Activated CD4-positive, alpha-beta T cell treated with anti-CD3 and anti-CD28 coated beads for 24 hours (primary cell): ENCODE measurements at regions not wholly inside any gene's neighbourhood (a gene's known extent, or its start where the extent isn't known, plus 50 kb on each side); places are given as distances from the start of the nearest gene placed in this dataset.

Source experiments
- DNase-seq, 2 donors: peaks; one replicate each; pipeline ENCODE4 v3.0.0-alpha.2; 2020; ENCODE audit warnings: low read depth in 2 of 2

DNA sequence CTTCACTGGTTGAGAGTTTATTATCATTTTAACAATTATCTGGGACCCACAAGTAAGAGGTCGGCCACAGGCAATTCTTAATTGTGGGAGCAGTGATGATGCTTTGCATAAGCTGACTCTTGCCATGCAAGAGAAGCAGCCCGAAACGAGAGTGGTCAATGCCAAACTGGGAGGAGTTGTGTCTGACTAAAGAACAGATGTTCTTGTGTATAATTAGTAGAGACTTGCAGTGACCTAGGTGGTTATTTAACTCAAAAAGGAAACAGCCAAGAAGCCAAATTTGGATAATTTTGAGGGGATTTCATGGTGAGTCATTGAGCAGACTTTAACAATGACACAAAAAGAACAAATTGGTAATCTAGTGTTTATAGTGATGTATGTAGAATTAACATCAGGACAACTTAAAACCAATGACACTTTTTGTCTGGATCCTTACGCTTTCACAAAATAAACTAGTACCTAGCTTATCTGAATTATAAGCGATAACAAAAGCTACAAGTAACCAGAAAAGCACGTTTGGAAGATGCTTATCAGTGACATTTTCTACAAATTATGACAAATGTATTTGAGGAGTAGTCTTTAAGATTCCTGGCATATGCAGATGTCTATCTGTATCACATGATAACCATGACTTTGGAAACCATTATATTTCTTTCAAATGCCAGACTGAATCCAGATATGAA lies 184.7 kb upstream of the DLGAP1 start:
- no peak for DNase-seq

DNA sequence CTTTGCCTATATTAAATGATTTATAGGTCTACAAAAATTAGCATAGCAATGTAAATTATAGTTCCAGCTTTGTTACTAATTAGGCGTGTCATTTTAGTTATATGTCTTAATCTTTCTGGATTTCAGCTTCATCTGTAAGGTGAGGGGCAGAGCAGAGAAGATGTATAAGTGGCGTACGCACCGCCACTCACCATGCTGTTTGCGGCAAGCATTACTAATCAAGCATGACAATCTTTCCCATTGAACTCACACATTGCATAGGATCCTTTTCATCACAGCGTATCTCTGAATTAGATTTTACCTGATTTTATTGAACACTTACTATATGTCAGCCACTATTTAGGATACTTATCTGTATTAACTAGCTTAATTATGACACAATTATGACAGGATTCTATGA lies 183.6 kb upstream of the DLGAP1 start:
- DNase-seq: no peak

DNA sequence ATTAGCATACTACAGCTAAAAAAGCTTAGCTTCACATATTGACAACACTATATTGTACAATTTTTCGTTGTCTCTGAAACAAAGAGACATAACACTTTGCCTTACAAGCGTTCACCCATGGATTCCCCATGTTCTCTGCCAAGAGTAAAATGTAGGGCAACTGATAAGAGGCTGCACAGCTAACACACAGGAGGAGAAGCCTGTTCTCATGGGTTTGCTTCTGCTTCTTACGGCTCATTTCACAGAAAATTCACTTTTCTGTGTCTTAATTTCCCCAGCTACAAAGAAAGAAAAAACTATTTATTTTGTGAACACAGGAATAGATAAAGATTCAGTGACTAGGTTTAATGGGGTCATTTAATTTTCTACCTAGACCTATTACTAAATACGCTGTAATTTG lies 182.8 kb upstream of the DLGAP1 start:
- DNase-seq: no peak

DNA sequence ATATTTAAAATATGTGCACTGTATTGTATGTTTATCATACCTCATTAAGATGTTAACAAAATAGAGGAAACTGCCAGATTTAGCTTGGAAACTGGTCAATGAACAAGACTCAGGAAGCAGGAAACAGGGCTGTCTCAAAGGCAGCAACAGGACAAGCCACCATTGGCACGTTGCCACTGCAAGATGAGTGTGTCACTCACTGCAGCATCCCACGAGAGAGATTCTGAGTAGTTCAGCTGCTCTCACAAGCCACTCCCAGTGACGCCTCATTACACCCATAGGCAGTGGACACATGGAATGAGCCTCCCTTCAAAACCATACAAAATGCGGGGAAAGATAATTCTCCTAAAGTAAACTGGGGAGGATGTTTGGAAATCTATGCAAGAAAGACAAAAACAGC lies 181.9 kb upstream of the DLGAP1 start:
- DNase-seq: no peak

DNA sequence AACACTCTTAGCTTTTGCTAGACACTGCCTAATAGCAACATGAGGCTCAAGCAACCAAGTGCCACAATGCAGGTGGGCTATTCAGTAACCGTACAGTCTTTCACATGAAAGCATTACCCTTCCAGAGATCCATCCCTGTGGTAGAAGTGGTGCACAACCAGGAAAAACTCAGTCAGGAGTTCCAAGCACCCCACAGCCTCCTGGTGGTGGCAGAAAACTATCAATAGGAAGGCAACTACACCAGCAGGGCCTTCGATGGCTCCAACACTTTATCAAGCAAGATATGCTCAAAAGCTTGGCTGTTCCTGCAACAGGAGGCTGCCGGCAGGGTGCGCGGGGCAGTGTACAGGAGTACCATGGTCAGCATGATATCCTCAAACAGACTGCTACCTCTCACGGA lies 176.1 kb upstream of the DLGAP1 start:
- DNase-seq: no peak

DNA sequence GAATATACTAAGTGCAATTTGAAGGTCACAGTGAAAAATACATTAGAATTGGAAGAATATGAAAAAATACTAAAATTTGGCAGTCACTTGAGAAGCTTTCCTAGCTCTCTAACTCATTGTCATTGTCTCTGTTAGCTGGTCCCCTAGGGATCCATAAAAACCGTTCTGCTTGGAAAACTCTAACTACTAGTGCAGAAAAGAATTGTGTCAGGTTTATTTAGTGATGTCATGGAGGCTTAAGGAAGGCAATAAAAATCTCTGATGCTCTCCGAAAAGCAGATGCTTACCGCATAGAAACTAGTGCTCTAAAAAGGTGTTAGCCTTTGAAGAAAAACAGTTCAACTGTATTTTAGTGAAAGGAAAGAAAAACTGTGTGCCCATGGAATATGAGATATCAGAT lies 150.1 kb upstream of the DLGAP1 start:
- no peak for DNase-seq

DNA sequence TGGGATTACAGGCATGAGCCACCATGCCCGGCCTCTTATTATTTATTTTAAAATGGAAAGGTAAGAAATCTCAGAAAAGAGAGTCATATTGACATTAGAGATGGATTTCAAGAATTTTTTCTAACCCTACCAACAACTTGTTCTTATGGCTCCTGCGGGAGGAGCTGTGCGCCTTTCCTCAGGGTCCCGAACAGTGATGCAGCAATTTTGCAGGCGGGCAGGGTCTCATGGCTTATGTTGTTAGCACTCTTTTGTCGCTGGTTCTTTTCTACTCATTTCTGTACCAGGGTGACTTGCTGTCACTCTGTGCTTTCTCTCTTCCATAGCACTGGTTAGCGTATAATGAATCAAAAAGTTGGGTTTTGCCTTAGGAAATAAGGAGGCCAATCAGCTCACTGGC lies 148.8 kb upstream of the DLGAP1 start:
- no peak for DNase-seq

DNA sequence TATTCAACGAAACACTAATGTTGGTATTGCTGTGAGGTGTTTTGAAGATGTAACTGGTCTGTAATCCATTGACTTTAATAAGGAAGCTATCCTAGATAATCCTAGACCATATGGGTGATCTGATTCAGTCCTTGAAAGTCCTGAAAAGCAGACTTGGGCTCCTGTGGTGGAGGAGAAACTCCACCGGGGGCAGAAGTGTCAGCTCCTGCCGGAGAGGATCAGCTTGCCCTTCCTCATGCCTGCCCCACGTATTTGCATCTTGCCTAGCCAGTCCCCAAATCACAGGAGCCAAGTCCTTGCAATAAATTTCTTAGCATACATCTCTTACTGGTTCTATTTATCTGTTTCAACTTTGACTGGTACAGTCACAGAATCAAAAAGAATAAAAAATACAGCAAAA lies 144.2 kb upstream of the DLGAP1 start:
- no peak for DNase-seq

DNA sequence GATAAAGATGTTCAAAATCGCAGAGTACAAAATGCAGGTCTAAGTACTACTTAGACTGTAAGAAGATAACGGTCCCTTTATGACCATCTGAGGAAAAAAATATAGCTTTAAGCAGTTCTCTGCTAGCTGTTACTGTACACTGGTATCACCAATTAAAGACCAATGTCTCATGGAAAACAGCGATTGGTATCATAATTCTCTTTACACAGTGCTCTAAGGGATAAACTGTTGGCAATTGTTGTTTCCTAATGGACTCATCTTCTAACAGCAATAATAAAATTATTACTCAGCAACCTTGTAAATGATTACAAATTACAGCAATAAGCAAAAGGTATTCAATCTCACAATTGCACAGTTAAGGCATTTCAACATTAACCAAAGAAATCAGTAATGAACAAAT lies 142.2 kb upstream of the DLGAP1 start:
- DNase-seq: no peak

DNA sequence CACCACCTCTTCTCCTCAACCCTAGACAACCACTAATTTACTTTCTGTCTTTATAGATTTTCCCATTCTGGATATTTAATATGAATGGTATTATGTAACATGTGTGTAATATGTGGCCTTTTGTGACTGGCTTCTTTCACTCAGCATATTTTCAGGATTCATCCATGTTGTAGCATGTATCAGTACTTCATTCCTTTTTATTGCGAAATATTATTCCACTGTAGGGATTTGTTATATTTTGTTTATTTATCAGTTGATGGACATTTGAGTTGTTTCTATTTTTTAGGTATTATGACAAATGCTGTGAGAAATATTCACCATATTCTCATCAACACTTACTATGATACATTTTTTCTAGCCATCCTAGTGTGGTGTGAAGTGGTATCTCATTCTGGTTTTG lies 138.8 kb upstream of the DLGAP1 start:
- no peak for DNase-seq

DNA sequence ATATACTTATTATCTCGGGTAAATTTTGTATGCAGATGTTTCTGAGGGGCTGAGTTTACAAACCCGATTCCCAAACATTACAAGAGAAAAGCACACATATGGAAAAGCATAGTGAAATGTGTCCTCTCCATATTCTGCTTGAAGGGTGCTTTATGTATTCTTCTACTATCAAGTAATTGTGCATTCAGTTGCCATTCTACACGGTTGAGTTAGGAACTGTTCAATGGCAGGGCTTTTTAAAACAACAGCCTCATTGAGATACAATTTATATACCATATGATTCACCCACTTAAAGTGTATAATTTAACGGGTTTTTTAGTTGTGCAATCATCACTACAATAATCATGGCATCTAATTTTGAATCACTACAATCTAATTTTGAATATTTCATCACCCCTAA lies 138.4 kb upstream of the DLGAP1 start:
- DNase-seq: no peak

DNA sequence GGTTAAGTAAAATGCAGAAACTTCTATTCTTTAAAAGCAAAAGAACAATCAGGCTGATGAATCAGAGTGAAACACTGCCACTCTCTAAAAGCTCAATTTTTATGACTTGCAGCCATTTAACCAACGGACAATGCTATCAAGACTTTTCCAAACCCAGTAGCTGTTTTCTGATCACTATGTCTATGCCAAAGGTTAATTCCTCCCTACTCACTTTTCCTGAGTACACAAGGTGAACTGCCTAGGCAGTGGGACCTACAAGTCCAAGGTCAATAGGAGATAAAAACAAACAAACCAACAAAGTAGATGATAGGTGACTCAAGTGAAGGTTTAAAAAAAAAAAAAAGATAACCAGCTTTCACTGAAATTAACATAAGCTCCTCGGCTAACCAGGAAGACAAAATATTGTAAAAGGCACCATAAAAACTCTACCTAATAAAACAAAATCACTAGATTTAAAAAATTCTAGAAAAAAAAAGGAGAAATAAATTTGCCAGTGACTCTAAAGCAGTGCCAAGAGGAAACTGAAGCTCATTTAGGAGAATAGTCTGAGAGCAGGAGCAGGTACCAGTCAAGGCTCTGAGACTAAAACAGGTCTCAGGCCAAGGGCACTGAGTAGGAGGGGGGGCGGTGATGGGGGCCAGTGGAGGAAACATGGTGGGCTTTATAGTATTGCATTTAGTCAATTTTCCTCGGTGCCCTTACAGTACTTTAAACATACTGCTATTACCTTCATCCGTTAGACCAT lies 134.1 kb upstream of the DLGAP1 start:
- no peak for DNase-seq

DNA sequence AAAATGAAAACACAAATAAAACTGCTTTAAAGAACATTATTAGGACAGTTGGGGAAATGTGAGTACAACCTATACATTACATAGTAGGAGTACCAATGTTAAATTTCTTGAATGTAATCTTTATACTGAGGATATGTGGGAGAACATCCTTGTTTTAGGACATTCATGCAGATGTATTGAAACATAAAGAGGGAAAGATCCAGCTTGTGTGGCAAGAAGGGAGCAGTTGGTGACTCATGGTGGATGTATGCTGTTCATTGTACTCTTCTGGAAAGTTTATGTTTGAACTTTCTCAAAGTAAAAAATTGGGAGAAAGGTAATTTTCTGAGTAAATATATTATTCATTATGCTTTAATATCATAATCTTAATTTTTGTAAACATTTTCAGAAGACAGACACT lies 132.1 kb upstream of the DLGAP1 start:
- no peak for DNase-seq

DNA sequence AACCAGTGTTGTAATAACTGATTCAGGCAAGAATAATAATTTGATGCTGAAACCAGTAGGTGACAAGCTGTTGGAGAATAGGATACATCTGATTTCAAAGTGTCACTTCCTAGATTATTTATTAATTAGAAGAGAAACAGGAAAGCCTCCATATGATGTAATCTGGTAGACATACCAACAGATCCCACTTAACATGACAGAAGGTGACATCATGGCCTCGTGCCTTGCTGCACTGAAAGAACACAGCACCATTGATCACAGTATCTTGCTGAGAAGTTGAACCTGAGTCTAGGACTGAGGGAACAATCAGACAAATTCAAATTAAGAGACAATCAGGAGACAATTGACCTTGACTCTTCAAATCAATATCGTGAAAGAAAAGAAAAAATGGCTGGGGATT lies 131.6 kb upstream of the DLGAP1 start:
- no peak for DNase-seq

DNA sequence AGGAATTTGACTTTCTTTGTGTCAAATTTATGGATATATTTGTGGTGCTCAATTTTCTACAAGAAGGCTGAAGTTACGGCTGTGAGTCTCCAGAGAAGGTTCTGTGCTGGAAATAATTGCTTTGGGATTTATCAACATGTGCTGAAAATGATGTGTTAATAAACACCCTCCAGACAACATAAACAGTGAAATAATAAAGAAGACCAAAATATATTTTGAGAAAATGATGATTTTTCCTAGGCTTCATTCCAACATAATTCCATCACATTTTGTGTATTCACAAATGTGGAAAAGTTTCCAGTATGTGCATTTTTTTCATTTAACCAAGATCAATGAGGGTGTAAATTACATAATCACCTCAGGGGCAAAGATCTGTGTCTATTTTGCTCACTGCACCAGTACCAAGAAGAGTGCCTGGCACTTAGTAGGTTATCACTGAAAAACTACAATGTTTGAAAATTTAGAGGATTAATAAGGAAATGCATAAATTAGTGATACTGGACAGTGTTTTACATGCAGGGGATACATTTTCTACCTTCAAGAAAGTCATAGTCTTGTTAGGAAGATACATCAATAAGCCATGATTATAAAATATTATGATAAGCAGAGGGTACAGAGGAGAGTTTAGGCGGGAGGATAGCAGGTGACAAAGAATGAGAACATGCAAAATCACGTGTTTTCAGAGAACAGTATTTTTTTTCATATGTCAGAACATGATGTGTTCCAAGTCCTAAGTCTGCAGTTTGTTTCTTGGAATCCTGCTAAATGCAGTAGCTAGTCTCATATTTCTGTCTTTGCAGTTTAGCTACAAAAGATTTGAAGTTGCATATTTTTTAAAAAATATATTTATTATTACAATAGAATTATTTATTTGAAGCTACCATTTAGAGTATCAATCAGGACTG lies 127.6 kb upstream of the DLGAP1 start:
- no peak for DNase-seq

DNA sequence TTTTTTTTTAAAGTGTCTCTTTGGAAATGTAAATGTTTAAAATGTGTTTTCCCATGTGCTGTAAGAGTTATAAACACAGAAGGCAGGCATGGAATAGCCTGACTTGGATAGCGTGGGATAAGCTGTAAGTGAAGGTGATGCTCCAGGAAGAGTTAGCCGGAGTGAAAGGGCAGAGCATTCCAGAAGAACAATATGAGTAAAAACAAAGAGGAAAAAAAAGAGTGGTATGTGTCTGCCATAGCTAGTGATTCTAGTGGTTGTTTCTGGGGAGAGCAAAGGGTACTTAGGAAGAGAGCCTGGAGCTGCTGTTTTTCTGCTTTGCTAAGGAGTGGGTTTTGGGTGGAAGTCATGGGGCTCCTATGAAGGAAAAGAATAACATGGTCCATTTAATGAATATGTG lies 126.9 kb upstream of the DLGAP1 start:
- DNase-seq: no peak

DNA sequence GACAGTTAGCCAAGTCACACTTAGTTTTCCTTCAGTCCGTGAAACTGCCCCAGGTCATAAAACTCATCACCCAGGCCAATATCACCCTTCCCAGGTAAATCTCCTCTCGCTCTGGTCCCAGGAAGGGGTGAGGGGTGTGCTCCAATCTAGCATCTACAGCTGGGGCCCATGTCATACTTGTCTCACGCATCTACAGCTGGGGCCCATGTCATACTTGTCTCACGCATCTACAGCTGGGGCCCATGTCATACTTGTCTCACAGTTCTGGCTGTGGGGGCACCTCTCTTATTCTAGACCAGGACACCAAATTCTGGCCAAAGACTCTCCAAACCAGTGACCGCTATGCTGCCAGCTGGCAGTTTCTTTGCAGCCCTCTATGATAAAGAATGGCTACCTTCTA lies 123.3 kb upstream of the DLGAP1 start:
- no peak for DNase-seq

DNA sequence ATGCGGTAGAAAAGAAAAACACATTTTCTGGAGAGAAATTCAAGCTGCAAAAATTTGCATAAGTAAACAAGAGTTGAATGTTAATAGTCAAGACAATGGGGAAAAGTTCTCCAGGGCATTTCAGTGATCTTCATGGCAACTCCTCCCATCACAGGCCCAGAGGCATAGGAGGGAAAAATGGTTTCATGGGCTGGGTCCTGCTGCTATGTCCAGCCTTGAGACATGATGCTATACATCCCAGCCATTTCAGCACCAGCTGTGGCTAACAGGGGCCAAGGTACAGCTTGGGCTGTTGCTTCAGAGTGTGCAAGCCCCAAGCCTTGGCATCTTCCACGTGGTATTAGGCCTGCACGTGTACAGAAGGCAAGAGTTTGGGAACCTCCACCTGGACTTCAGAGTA lies 118.6 kb upstream of the DLGAP1 start:
- no peak for DNase-seq

DNA sequence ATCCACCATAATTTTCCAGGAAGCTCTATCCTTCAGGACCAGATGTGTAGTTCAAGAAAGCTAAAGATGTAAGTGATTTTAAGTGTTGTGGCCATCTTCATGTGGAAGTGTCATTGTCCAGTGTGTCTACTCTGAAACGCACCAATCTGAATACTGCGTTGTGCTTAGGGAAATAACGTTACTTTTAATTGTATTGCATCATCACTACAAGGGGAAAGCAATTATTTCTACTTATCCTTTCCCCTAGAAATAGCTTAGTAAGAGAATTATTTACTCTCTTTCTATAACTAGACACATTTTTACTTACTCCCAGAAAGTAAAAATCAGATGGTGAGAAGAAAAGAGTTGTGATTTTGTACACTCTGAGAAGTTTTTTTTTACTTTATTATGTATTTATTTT lies 102.4 kb upstream of the DLGAP1 start:
- no peak for DNase-seq

DNA sequence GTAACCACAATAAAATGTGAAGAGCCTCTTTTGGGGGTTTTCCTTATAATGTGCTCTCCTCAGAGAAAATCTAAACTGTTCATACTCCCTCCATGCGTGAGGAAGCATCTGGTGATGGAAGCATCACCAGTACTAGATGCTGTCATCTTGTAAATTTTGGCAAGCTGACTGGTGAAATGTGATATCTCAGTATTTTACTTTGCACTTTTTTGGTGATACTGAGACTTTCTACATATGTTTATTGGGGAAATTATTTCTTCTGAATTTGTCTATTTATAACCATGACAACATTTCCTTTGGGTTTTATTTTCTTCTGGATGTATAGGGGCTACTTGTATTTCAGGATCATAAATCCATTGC lies 95.9 kb upstream of the DLGAP1 start:
- DNase-seq: no peak

DNA sequence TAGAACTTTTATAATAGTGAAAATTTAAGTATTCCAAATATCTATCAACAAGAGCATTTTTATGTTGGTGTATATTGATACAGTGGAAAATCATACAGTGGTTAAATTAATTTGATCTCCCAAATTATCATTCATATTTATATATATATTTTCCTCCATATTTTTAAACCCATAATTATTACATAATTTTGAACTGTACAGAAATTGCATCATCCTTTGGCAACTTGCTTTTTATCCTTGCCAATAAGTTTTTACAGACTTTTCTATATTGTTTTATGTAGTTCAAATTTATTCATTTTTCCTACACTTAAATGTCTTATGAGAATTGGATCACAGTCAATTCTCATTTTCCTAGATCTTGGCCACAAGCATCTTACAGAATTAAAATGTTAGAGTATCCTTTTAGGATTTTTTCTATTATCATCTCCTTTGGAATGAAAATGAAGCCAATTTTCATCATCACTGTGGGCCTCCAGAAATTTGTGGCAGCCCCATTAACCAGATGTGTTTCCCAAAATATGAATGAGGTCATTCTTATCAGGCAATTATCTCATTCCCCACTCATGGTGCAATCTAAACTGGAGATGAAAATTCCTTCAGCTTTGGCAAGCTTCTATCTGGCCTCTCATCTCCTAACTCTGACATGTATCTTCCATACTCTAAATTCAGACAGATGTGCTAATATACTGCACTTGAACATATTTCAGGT lies 94.2 kb upstream of the DLGAP1 start:
- no peak for DNase-seq

DNA sequence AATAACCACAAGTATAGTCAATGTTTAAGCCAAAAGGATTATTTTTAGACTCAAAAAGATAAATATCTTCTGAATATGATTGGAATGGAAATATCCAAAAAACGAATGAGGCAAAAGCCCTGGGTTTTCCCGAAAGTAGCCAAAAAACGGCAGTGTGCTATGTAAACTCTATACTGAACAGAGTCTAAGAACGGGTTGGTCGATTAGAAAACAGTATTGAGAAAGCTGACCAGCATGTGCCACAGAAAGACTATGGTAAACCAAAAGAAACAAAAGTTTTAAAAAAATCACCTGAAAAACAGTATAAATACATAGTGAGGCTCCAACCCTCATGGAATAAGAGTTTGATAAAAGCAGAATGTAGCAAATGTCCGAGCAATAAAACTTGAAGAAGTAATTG lies 92.0 kb upstream of the DLGAP1 start:
- DNase-seq: no peak
